COR-L47 (cell line): ENCODE measurements at regions not wholly inside any gene's neighbourhood (a gene's known extent, or its start where the extent isn't known, plus 50 kb on each side); places are given as distances from the start of the nearest gene placed in this dataset.

Source experiments
- DNase-seq: peaks from one replicate; lab custom pipeline; 2025; lab: John Stamatoyannopoulos, UW

- no peak for DNase-seq
These were observed 116.9 kb downstream of the POLR2M start for GRCh38 chr15:57823325-57823882.

DNA sequence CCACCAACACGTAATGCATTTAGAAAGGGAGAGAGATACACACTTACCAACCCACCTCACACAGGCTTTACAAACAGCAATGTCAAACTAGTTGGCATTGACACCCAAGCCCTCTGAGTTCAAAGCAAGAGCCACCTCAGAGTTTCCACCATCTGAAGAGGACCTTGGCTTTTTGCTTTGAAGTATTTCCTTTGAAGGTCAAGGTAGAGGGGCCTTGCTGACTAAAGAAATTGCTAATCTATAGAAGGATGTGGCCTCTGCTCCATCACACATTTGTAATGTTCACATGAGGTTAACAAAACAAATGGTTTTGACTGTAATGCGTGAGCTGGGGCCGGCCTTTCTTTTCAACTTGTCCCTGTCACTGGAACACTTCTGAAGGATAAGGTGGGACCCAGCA is 117.7 kb downstream of the POLR2M start:
- no peak for DNase-seq

DNA sequence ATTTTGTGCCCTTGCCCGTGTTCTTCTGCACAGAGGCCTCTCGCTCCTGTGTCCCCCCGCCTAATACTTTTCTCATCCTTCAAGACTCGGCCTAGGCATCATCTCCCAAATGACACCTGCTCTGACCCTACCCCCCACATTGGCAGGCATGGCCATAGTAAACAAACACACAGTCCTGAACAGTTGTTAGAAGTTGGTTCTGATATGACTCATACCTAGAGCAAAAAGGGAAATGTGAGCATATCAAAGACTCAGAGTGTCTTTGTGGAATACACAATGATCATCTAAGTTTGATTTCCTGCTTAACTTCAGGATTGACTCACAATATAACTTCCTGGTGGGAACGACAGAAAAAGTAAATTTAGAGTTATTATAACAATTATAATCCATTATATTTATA is 120.5 kb downstream of the POLR2M start:
- DNase-seq = no peak

DNA sequence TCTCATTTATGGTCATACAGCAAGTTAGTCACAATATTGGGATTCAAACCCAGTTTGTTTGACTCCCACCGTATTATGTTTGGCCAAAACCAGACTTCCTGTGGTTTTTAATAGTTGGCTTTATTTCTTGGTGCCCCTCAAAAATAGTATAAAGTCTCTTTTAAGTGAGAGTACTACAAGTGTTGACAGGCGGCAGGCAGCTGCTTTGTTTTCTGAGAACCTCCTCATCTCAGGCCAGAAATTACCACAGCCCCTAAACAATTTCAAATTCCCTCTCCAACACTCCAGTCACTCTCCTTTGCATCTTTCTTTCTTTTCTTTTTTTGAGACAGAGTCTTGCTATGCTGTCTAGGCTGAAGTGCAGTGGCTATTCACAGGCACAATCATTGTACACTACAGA is 121.5 kb downstream of the POLR2M start:
- DNase-seq = no peak

DNA sequence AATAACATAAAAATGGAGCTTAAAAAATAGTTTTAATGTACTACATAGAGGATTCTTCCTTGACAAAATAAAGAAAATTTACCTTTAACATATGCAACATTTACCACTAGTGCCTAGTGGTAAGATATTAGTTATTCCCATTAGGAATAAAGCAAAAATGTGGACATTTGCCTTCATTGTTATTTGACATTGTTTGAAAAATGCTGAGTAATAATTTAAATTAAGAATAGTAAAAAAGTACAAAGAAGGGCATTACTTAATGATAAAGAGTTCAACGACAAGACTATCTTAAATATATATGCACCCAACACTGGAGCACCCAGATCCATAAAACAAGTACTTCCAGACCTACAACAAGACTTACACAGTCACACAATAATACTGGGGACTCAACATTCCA is 125.7 kb downstream of the POLR2M start:
- no peak for DNase-seq

- DNase-seq = no peak
These were observed 128.6 kb downstream of the POLR2M start for GRCh38 chr15:57835119-57835518.

GRCh38 chr15:57849317-57849716 is 142.8 kb downstream of the POLR2M start:
- DNase-seq = no peak

DNA sequence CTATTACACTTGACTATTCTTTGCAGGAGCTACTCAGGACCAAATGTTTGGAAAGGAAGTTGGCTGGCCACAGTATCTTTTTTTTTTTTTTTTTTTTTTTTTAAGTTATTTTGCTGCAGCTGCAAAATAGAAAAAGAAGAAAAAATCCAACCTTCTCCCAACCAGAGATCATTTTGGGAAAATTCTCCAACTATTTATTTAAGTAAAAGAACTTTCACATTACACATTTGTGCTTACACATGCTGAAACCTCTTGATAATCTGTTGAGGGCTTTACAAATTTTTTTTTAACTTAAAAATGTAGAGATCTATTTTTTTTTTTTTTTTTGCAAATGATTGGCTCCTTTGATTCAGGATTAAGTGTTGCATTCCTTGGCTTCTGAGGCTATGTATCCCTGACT is 148.0 kb downstream of the POLR2M start:
- no peak for DNase-seq

DNA sequence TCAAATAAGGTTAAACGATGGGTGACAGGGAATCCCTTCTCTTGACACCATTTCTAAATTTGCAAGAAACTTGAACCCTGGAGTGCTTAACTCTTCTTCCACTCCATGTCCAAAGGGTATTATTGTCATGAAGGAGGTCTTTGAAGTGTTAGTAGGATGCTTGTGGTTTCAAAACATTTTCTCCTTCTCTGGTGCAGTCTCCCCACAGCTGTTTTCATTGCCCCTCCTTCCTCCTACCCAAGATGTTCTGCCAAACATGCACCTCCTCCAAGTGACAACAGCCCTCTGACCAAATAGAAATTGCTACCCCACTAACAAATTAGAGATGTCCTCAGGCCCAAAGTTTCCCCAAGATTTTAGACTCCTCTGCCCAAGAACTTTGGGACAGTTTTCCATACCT is 151.4 kb downstream of the POLR2M start:
- DNase-seq = no peak

GRCh38 chr15:57859130-57859685 is 152.7 kb downstream of the POLR2M start:
- no peak for DNase-seq

GRCh38 chr15:57861034-57861638 is 154.6 kb downstream of the POLR2M start:
- DNase-seq = peak; percentile 11

GRCh38 chr15:57861815-57862586 is 155.5 kb downstream of the POLR2M start:
- DNase-seq = no peak

DNA sequence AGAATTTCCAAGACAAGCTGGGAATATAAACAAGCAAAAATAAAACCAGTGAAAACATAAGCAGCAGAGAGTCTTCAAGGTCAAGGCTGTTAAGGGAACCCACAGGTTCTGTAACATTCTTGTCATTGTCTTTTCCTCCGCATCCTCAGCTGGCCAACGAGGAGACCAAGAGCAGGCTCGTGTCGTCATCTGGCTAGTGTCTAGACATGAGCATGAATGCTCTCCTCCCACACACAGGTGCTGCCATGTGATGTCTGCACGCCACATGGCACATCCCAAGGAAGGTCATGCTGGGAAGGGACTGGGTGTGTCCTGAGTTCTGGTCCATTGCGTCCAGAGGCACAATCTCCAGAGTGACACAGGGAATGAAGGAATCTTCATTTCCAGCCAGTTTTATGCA is 156.2 kb downstream of the POLR2M start:
- DNase-seq = no peak

DNA sequence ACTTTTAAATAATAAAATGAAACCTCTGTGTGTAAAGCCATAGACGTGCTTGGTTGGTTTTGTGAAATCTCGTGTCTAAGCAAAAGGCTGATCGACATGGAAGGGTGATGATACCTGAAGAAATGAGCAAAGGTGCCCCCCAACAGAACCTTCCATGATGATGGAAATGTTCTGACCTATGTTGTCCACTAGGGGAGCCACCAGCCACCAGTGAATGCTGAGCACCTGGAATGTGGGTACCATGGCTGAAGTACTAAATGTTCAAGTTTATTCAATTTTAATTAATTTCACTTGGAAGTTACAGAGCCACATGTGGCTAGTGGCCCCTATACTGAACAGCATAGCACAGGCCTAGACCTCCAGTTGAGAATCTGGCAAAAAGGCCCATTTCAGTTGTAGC is 158.8 kb downstream of the POLR2M start:
- no peak for DNase-seq

DNA sequence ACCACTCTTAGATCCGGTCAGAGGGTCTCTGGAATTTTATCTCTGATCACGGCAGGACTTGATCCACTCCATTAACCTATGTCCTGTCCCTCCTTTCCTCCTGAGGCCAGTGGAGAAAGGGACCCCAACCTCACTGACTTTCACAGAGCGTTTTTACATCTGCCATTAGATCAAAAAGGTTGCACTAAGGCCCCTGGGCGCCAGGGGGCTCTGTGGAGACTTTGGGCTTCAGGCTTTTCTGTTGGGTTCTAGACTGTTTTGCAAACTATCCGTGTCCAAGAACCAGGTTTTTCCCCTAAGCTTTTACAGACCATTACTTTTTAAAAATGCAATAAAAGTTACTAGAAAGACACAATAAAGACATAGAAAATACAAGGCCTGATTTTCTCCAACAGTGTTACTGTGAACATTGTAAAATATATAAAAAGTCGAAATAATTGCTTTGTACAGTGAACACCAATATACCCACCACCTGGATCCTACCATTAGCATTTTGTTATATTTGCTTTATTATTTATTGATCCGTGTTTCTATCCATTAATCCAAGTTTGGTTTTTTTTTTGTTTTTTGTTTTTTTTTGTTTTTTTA is 159.7 kb downstream of the POLR2M start:
- DNase-seq = peak; percentile 39

DNA sequence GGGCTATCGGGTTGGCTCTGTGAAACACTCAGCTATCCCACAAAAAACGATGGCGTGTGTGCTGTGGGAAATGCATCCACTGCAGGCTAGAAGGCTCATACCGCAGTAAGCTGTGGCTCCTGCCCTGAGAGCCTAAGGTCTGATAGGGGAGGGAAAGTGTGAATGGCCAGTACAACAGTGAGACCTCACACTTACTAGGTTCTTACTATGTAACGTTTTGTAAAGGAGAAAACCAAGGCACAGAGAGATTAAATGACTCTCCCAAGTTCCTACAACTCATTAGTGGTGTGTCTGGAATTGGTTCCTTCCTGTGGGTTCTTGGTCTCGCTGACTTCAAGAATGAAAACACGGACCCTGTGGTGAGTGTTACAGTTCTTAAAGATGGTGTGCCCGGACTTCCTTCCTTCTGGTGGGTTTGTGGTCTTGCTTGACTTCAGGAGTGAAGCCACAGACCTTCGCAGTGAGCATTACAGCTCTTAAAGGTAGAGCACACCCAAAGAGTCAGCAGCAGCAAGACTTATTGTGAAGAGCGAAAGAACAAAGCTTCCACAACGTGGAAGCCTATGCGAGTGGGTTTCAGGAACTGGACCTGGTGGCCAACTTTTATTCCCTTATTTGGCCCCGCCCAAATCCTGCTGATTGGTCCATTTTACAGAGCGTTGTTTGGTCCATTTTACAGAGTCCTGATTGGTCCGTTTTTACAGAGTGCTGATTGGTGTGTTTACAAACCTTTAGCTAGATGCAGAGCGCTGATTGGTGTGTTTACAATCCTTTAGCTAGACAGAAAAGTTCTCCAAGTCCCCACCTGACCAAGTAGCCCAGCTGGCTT is 161.7 kb downstream of the POLR2M start:
- DNase-seq = no peak

- no peak for DNase-seq
These were observed 164.2 kb downstream of the POLR2M start for GRCh38 chr15:57870667-57871066.

GRCh38 chr15:57872281-57873030 is 165.9 kb downstream of the POLR2M start:
- no peak for DNase-seq

DNA sequence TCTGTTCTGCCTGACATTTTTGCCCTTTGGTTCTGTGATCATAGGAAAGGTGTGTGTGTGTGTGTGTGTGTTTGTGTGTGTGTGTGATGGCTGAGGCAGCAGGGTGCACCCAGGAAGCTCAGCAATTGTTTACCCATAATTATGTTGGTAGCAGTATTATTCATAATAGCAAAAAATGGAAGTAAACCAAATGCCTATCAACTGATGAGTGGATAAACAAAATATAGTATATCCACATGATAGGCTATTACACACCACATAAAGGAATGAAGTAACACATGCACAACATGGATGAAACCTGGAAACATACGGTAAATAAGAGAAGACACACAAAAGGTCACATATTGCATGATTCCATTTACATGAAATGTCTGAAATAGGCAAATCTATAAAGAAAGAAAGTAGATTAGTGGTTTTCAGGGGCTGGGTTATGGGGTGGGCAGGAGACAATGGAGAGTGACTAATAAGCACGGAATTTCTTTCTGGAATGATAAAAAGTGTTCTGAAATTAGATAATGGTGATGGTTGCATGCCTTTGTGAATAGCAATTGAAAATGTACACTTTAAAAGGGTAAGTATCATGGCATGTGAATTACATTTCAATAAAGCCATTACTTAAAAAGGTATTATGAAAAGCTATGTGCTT is 167.2 kb downstream of the POLR2M start:
- no peak for DNase-seq

GRCh38 chr15:57875347-57875746 is 168.8 kb downstream of the POLR2M start:
- no peak for DNase-seq

DNA sequence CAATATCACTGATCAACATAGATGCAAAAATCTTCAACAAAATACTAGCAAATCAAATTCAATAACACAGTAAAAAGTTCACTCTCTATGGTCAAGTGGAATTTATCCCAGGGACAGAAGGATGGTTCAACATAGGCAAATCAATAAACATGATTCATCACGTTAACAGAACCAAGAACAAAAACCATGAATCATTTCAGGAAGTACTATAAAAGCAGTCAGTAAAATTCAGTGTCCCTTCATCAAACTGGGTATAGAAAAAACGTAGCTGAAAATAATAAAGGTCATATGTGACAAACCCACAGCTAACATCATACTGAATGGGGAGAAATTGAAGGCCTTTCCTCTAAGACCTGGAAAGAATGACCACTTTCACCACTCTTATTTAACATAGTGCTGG is 172.1 kb downstream of the POLR2M start:
- DNase-seq = no peak
